ENCODE measurements at regions not wholly inside any gene's neighbourhood (a gene's known extent, or its start where the extent isn't known, plus 50 kb on each side); places are given as distances from the start of the nearest gene placed in this dataset.

- ChIA-PET POLR2A (no interaction called here), CTCF (no interaction called here)
- DNase-seq, result no peak
- Mint-ChIP-seq H3K9me3 (ENCODE audit: low read depth) (peaks cover 2% of the 10 kb centered on the region), H3K27ac (no peak overlapping the region), H3K4me3 (no peak overlapping the region), H3K27me3 (peaks cover 9% of the 10 kb centered on the region), H3K4me1 (no peaks in the 10 kb centered on the region), H3K36me3 (ENCODE audit: low read depth) (no peaks in the 10 kb centered on the region)
- intact Hi-C loops (cut with DNase I, micrococcal nuclease), result no loop called here
- no peak for ATAC-seq
Observed at GRCh38 chr10:118511711-118512110, 83.7 kb downstream of the PRLHR start.

GRCh38 chr10:118508863-118509262 lies 86.6 kb downstream of the PRLHR start:
- Mint-ChIP-seq H3K9me3 (ENCODE audit: low read depth) (no peaks in the 10 kb centered on the region), H3K36me3 (ENCODE audit: low read depth) (no peaks in the 10 kb centered on the region), H3K4me1 (no peaks in the 10 kb centered on the region), H3K4me3 (no peak overlapping the region), H3K27me3 (peaks cover 3% of the 10 kb centered on the region), H3K27ac (no peak overlapping the region)
- intact Hi-C loops (cut with DNase I, micrococcal nuclease), result no loop called here
- ATAC-seq (no peak), DNase-seq (no peak)
- ChIA-PET CTCF (no interaction called here), POLR2A (no interaction called here)

- POLR2A ChIA-PET, result no interaction called here
- H3K27me3 Mint-ChIP-seq, result peaks cover 3% of the 10 kb centered on the region
Observed at GRCh38 chr10:118508355-118508754, 87.1 kb downstream of the PRLHR start.

GRCh38 chr10:118506671-118507590 lies 88.5 kb downstream of the PRLHR start:
- ChIA-PET CTCF (interaction anchor here (0.6 kb wide), 2 partner anchors 286 to 505 kb away, joined by 3 read pairs; no protein-coding TSS in a partner anchor), POLR2A (no interaction called here)
- no peak for ATAC-seq
- DNase-seq, result no peak
- Mint-ChIP-seq H3K4me3 (no peak overlapping the region), H3K4me1 (no peaks in the 10 kb centered on the region), H3K27me3 (peaks cover 6% of the 10 kb centered on the region), H3K36me3 (ENCODE audit: low read depth) (no peaks in the 10 kb centered on the region), H3K9me3 (ENCODE audit: low read depth) (no peaks in the 10 kb centered on the region), H3K27ac (no peak overlapping the region)
- intact Hi-C loops (cut with DNase I, micrococcal nuclease), result no loop called here

More at GRCh38 chr10:118508355-118508754, 87.1 kb downstream of the PRLHR start:
- no peaks in the 10 kb centered on the region for H3K36me3 Mint-ChIP-seq (ENCODE audit: low read depth)
- H3K4me1 Mint-ChIP-seq, result no peaks in the 10 kb centered on the region
- intact Hi-C loops (cut with DNase I, micrococcal nuclease), result no loop called here
- DNase-seq (no peak), ATAC-seq (no peak)
- CTCF ChIA-PET, result no interaction called here
- H3K27ac Mint-ChIP-seq, result no peak overlapping the region
- H3K4me3 Mint-ChIP-seq, result no peak overlapping the region
- H3K9me3 Mint-ChIP-seq (ENCODE audit: low read depth), result no peaks in the 10 kb centered on the region

- Mint-ChIP-seq H3K27ac (no peak overlapping the region), H3K9me3 (ENCODE audit: low read depth) (no peaks in the 10 kb centered on the region), H3K36me3 (ENCODE audit: low read depth) (no peaks in the 10 kb centered on the region), H3K4me3 (no peak overlapping the region), H3K4me1 (no peaks in the 10 kb centered on the region), H3K27me3 (peaks cover 8% of the 10 kb centered on the region)
- ATAC-seq, result peak; percentile 44
- ChIA-PET POLR2A (interaction anchor here (0.6 kb wide), 1 partner anchor 1794 kb away, joined by 3 read pairs; no protein-coding TSS in a partner anchor), CTCF (interaction anchor here (0.7 kb wide), 1 partner anchor 46 kb away, joined by 3 read pairs; no protein-coding TSS in a partner anchor)
- no peak for DNase-seq
- intact Hi-C loops (cut with DNase I, micrococcal nuclease), result no loop called here
Observed at GRCh38 chr10:118505363-118505762, 90.1 kb downstream of the PRLHR start.

- peaks cover 8% of the 10 kb centered on the region for H3K27me3 Mint-ChIP-seq
- POLR2A ChIA-PET, result interaction anchor here (0.6 kb wide), 1 partner anchor 1793 kb away, joined by 3 read pairs; no protein-coding TSS in a partner anchor
- intact Hi-C loops (cut with DNase I, micrococcal nuclease), result no loop called here
- H3K4me1 Mint-ChIP-seq, result no peaks in the 10 kb centered on the region
- no peaks in the 10 kb centered on the region for H3K36me3 Mint-ChIP-seq (ENCODE audit: low read depth)
- ATAC-seq (no peak), DNase-seq (no peak)
- H3K9me3 Mint-ChIP-seq (ENCODE audit: low read depth), result no peaks in the 10 kb centered on the region
- no peak overlapping the region for H3K4me3 Mint-ChIP-seq
- CTCF ChIA-PET, result interaction anchor here (0.7 to 1.2 kb wide), 2 partner anchors 9 to 45 kb away, joined by 3 read pairs; no protein-coding TSS in a partner anchor
- no peak overlapping the region for H3K27ac Mint-ChIP-seq
Observed at GRCh38 chr10:118504467-118505205, 90.8 kb downstream of the PRLHR start.

GRCh38 chr10:118504044-118504443 lies 91.4 kb downstream of the PRLHR start:
- Mint-ChIP-seq H3K36me3 (ENCODE audit: low read depth) (no peaks in the 10 kb centered on the region), H3K27ac (no peak overlapping the region), H3K4me3 (no peak overlapping the region), H3K27me3 (peaks cover 8% of the 10 kb centered on the region), H3K4me1 (no peaks in the 10 kb centered on the region), H3K9me3 (ENCODE audit: low read depth) (no peaks in the 10 kb centered on the region)
- CTCF ChIA-PET, result interaction anchor here (1.2 kb wide), 1 partner anchor 8 kb away, joined by 3 read pairs; no protein-coding TSS in a partner anchor
- intact Hi-C loops (cut with DNase I, micrococcal nuclease), result no loop called here
- DNase-seq, result no peak
- POLR2A ChIA-PET, result no interaction called here
- ATAC-seq, result no peak

- Mint-ChIP-seq H3K27me3 (peaks cover 11% of the 10 kb centered on the region), H3K4me1 (no peaks in the 10 kb centered on the region), H3K9me3 (ENCODE audit: low read depth) (no peaks in the 10 kb centered on the region), H3K27ac (no peak overlapping the region), H3K36me3 (ENCODE audit: low read depth) (no peaks in the 10 kb centered on the region), H3K4me3 (no peak overlapping the region)
- intact Hi-C loops (cut with DNase I, micrococcal nuclease), result no loop called here
- ChIA-PET CTCF (no interaction called here), POLR2A (no interaction called here)
- DNase-seq, result no peak
- ATAC-seq, result no peak
Observed at GRCh38 chr10:118503192-118503591, 92.3 kb downstream of the PRLHR start.

GRCh38 chr10:118501637-118502440 lies 93.6 kb downstream of the PRLHR start:
- POLR2A ChIA-PET, result no interaction called here

GRCh38 chr10:118501171-118501570 lies 94.3 kb downstream of the PRLHR start:
- CTCF ChIA-PET, result interaction anchor here (0.6 kb wide), 1 partner anchor 48 kb away, joined by 3 read pairs; no protein-coding TSS in a partner anchor
- no peaks in the 10 kb centered on the region for H3K36me3 Mint-ChIP-seq (ENCODE audit: low read depth)
- no peak for ATAC-seq
- H3K4me3 Mint-ChIP-seq, result no peak overlapping the region
- H3K4me1 Mint-ChIP-seq, result no peaks in the 10 kb centered on the region
- POLR2A ChIA-PET, result no interaction called here
- no peaks in the 10 kb centered on the region for H3K9me3 Mint-ChIP-seq (ENCODE audit: low read depth)
- intact Hi-C loops (cut with DNase I, micrococcal nuclease), result no loop called here
- no peak for DNase-seq
- no peak overlapping the region for H3K27ac Mint-ChIP-seq
- H3K27me3 Mint-ChIP-seq, result peaks cover 21% of the 10 kb centered on the region

More at GRCh38 chr10:118501637-118502440, 93.6 kb downstream of the PRLHR start:
- Mint-ChIP-seq H3K9me3 (ENCODE audit: low read depth) (no peaks in the 10 kb centered on the region), H3K36me3 (ENCODE audit: low read depth) (no peaks in the 10 kb centered on the region), H3K27ac (no peak overlapping the region), H3K27me3 (peaks cover 17% of the 10 kb centered on the region), H3K4me3 (no peak overlapping the region), H3K4me1 (no peaks in the 10 kb centered on the region)
- intact Hi-C loops (cut with DNase I, micrococcal nuclease), result no loop called here
- no peak for DNase-seq
- no peak for ATAC-seq
- CTCF ChIA-PET, result no interaction called here

- Mint-ChIP-seq H3K27ac (no peak overlapping the region), H3K9me3 (ENCODE audit: low read depth) (no peaks in the 10 kb centered on the region), H3K4me1 (no peaks in the 10 kb centered on the region), H3K27me3 (peaks cover 24% of the 10 kb centered on the region), H3K36me3 (ENCODE audit: low read depth) (no peaks in the 10 kb centered on the region), H3K4me3 (no peak overlapping the region)
- DNase-seq, result no peak
- no peak for ATAC-seq
- CTCF ChIA-PET, result interaction anchor here (0.6 kb wide), 1 partner anchor 47 kb away, joined by 3 read pairs; no protein-coding TSS in a partner anchor
- POLR2A ChIA-PET, result no interaction called here
- intact Hi-C loops (cut with DNase I, micrococcal nuclease), result no loop called here
Observed at GRCh38 chr10:118500477-118501104, 94.9 kb downstream of the PRLHR start.
